CD4-positive, alpha-beta T cell (primary cell): ENCODE measurements at regions not wholly inside any gene's neighbourhood (a gene's known extent, or its start where the extent isn't known, plus 50 kb on each side); places are given as distances from the start of the nearest gene placed in this dataset.

Source experiments
- ATAC-seq: fragments of 200-7000 bp; cut with Tn5 transposase; one replicate; pipeline ENCODE4 v1.10.0; 2022; ENCODE audit warnings: mild to moderate bottlenecking; ENCODE audit not compliant: poor library complexity
- CTCF ChIA-PET: fragments of 350-600 bp; sonication (Branson Sonifier 250); formaldehyde crosslinking; loops from one replicate; lab custom pipeline; 2021; ENCODE audit warnings: antibody characterized with exemption, inconsistent platforms; lab: Charles Lee
- POLR2A ChIA-PET: fragments of 350-600 bp; sonication (Branson Sonifier 250); formaldehyde crosslinking; loops from one replicate; lab custom pipeline; 2021; ENCODE audit warnings: antibody characterized with exemption, inconsistent platforms; lab: Charles Lee
- DNase-seq, 14 experiments: peaks; one replicate each; pipeline ENCODE4 v3.0.0-alpha.2; 2013 to 2020; ENCODE audit warnings: mixed read lengths in 2 of 14
- H3K27ac ChIP-seq, 2 donors: one replicate each; pipeline versions ENCODE4 v1.5.1 to v1.7.0; 2013; ENCODE audit warnings: low read length in 2 of 2, low read depth in 1 of 2, mild to moderate bottlenecking in 1 of 2
- H3K27me3 ChIP-seq, 2 experiments: 1 replicate in 1 of 2; 2 replicates in 1 of 2; pipeline versions ENCODE4 v1.6.1 to v1.7.0; 2013; ENCODE audit warnings: low read length in 2 of 2, control low read depth in 1 of 2, mild to moderate bottlenecking in 1 of 2, moderate library complexity in 1 of 2; ENCODE audit not compliant: insufficient read depth in 2 of 2, control insufficient read depth in 1 of 2
- H3K36me3 ChIP-seq: one replicate; pipeline ENCODE4 v1.6.1; 2013; ENCODE audit warnings: low read length, control low read depth; ENCODE audit not compliant: insufficient read depth
- H3K4me1 ChIP-seq: one replicate; pipeline ENCODE4 v1.6.1; 2013; ENCODE audit warnings: low read length, control low read depth; ENCODE audit not compliant: insufficient read depth
- H3K4me3 ChIP-seq: one replicate; pipeline ENCODE4 v1.5.1; 2013; ENCODE audit warnings: mild to moderate bottlenecking, low read length, moderate library complexity
- H3K9me3 ChIP-seq, 2 experiments: 1 replicate in 1 of 2; 2 replicates in 1 of 2; pipeline versions ENCODE4 v1.6.1 to v1.7.0; 2013; ENCODE audit warnings: low read length in 2 of 2, mild to moderate bottlenecking in 2 of 2, control low read depth in 1 of 2, moderate library complexity in 1 of 2; ENCODE audit not compliant: control insufficient read depth in 1 of 2, insufficient read depth in 1 of 2
- H3K27ac Mint-ChIP-seq: one replicate; pipeline ENCODE4 v1.8.0; 2020; ENCODE audit warnings: mixed read lengths
- H3K27me3 Mint-ChIP-seq: one replicate; pipeline ENCODE4 v1.8.0; 2021; ENCODE audit warnings: mixed read lengths
- H3K36me3 Mint-ChIP-seq: one replicate; pipeline ENCODE4 v1.8.0; 2021; ENCODE audit warnings: low read depth, mixed read lengths
- H3K4me1 Mint-ChIP-seq: one replicate; pipeline ENCODE4 v1.8.0; 2021; ENCODE audit warnings: low read depth, mixed read lengths
- H3K4me3 Mint-ChIP-seq: one replicate; pipeline ENCODE4 v1.8.0; 2020; ENCODE audit warnings: mild to moderate bottlenecking, mixed read lengths
- H3K9me3 Mint-ChIP-seq: one replicate; pipeline ENCODE4 v1.8.0; 2020; ENCODE audit warnings: mixed read lengths
- CTCF ChIP-seq: fragments of 200-600 bp; IDR thresholded peaks from one replicate; pipeline ENCODE4 v1.8.0; 2022; ENCODE audit warnings: antibody characterized with exemption, mild to moderate bottlenecking
- intact Hi-C, 2 experiments: fragments of 100-400 bp; cut with DNase I in 1 of 2; cut with micrococcal nuclease in 1 of 2; formaldehyde crosslinking; loops; one replicate each; pipeline versions ENCODE4 v1.15.1 to v1.9.0; 2023 to 2025; cut with DNase I, micrococcal nuclease

- TF ChIP-seq CTCF: no peak
- Mint-ChIP-seq H3K36me3 (no peaks in the 10 kb centered on the region), H3K4me3 (no peak overlapping the region), H3K27me3 (no peaks in the 10 kb centered on the region), H3K4me1 (no peaks in the 10 kb centered on the region), H3K9me3 (peaks cover 10% of the 10 kb centered on the region), H3K27ac (no peak overlapping the region)
- no peak for DNase-seq
- no peak overlapping the region for H3K4me3 ChIP-seq
- H3K9me3 ChIP-seq: no peaks in the 10 kb centered on the region
- no peak for ATAC-seq
- no peaks in the 10 kb centered on the region for H3K4me1 ChIP-seq
- H3K36me3 ChIP-seq: no peaks in the 10 kb centered on the region
- H3K27me3 ChIP-seq: no peaks in the 10 kb centered on the region
- ChIA-PET CTCF (no interaction called here), POLR2A (no interaction called here)
- H3K27ac ChIP-seq: no peak overlapping the region
- intact Hi-C loops: no loop called here
These were observed 425.8 kb upstream of the FOXG1 start for GRCh38 chr14:28340816-28341215.

- Histone ChIP-seq H3K36me3 (no peaks in the 10 kb centered on the region), H3K27ac (no peak overlapping the region), H3K4me3 (no peak overlapping the region), H3K9me3 (peaks cover 0 to 8% of the 10 kb centered on the region in 2 experiments), H3K27me3 (no peaks in the 10 kb centered on the region), H3K4me1 (no peaks in the 10 kb centered on the region)
- CTCF ChIA-PET: no interaction called here
- Mint-ChIP-seq H3K36me3 (no peaks in the 10 kb centered on the region), H3K4me1 (no peaks in the 10 kb centered on the region), H3K27ac (no peak overlapping the region), H3K4me3 (no peak overlapping the region), H3K27me3 (no peaks in the 10 kb centered on the region), H3K9me3 (peaks cover 25% of the 10 kb centered on the region)
- no peak for TF ChIP-seq CTCF
- ATAC-seq: no peak
- intact Hi-C loops: no loop called here
- POLR2A ChIA-PET: no interaction called here
- DNase-seq: no peak
These were observed 422.2 kb upstream of the FOXG1 start for GRCh38 chr14:28344381-28344780.

GRCh38 chr14:28348797-28349196 lies 417.8 kb upstream of the FOXG1 start:
- ATAC-seq (no peak), DNase-seq (no peak)
- Histone ChIP-seq H3K27ac (no peak overlapping the region), H3K4me1 (no peaks in the 10 kb centered on the region), H3K4me3 (no peak overlapping the region), H3K36me3 (no peaks in the 10 kb centered on the region), H3K27me3 (no peaks in the 10 kb centered on the region), H3K9me3 (peaks cover 3 to 12% of the 10 kb centered on the region in 2 experiments)
- Mint-ChIP-seq H3K4me3 (no peak overlapping the region), H3K27me3 (no peaks in the 10 kb centered on the region), H3K4me1 (no peaks in the 10 kb centered on the region), H3K27ac (no peak overlapping the region), H3K9me3 (peaks cover 21% of the 10 kb centered on the region), H3K36me3 (no peaks in the 10 kb centered on the region)
- POLR2A ChIA-PET: no interaction called here
- intact Hi-C loops: no loop called here
- TF ChIP-seq CTCF: no peak
- CTCF ChIA-PET: no interaction called here
